ENCODE measurements at regions not wholly inside any gene's neighbourhood (a gene's known extent, or its start where the extent isn't known, plus 50 kb on each side); places are given as distances from the start of the nearest gene placed in this dataset.

- no peak for ATAC-seq
- no peaks in the 10 kb centered on the region for H3K9me3 ChIP-seq
- H3K27ac ChIP-seq, result no peak overlapping the region
- H3K4me3 ChIP-seq, result no peak overlapping the region
- peaks cover 13% of the 10 kb centered on the region for H3K27me3 ChIP-seq
- H3K4me1 ChIP-seq, result no peaks in the 10 kb centered on the region
- no peak for TF ChIP-seq POLR2AphosphoS5 (IDR thresholded peaks at IDR 0.05)
- no peak for TF ChIP-seq CTCF (IDR thresholded peaks at IDR 0.05)
- no peak for TF ChIP-seq EP300 (IDR thresholded peaks at IDR 0.05)
- TF ChIP-seq POLR2A (IDR thresholded peaks at IDR 0.05), result no peak
- H3K36me3 ChIP-seq, result no peaks in the 10 kb centered on the region
- WGBS, 2 donors (ENCODE audit: low coverage in 1 of 2), result 83% methylated on average over 10 of the region's 11 CpGs
Measured at GRCh38 chr6:2497922-2498623, 252.6 kb downstream of the MYLK4 start.

GRCh38 chr6:2496291-2496690 is 250.9 kb upstream of the GMDS start:
- H3K36me3 ChIP-seq, result no peaks in the 10 kb centered on the region
- no peak for ATAC-seq
- H3K4me1 ChIP-seq, result no peaks in the 10 kb centered on the region
- H3K27me3 ChIP-seq, result peaks cover 13% of the 10 kb centered on the region
- 92 to 100% methylated on average over 1 to 3 of the region's 8 CpGs for WGBS, 2 donors (ENCODE audit: low coverage in 1 of 2)
- TF ChIP-seq POLR2A (IDR thresholded peaks at IDR 0.05) (no peak), POLR2AphosphoS5 (IDR thresholded peaks at IDR 0.05) (no peak), CTCF (IDR thresholded peaks at IDR 0.05) (no peak)
- no peak overlapping the region for H3K4me3 ChIP-seq
- H3K27ac ChIP-seq, result no peak overlapping the region
- no peaks in the 10 kb centered on the region for H3K9me3 ChIP-seq

GRCh38 chr6:2492686-2493523 is 247.5 kb upstream of the GMDS start:
- no peak for ATAC-seq
- 79 to 81% methylated on average over 8 to 12 of the region's 12 CpGs for WGBS, 2 donors (ENCODE audit: low coverage in 1 of 2)
- Histone ChIP-seq H3K9me3 (no peaks in the 10 kb centered on the region), H3K4me3 (no peak overlapping the region), H3K27me3 (peaks cover 13% of the 10 kb centered on the region), H3K4me1 (no peaks in the 10 kb centered on the region), H3K36me3 (no peaks in the 10 kb centered on the region), H3K27ac (no peak overlapping the region)
- TF ChIP-seq POLR2AphosphoS5 (IDR thresholded peaks at IDR 0.05) (no peak), CTCF (IDR thresholded peaks at IDR 0.05) (no peak), POLR2A (IDR thresholded peaks at IDR 0.05) (no peak), EP300 (IDR thresholded peaks at IDR 0.05) (no peak)

GRCh38 chr6:2491137-2491536 is 245.7 kb upstream of the GMDS start:
- no peaks in the 10 kb centered on the region for H3K4me1 ChIP-seq
- TF ChIP-seq EP300 (IDR thresholded peaks at IDR 0.05), result no peak
- no peak for TF ChIP-seq CTCF (IDR thresholded peaks at IDR 0.05)
- TF ChIP-seq POLR2AphosphoS5 (IDR thresholded peaks at IDR 0.05), result no peak
- no peaks in the 10 kb centered on the region for H3K9me3 ChIP-seq
- no peaks in the 10 kb centered on the region for H3K36me3 ChIP-seq
- no peak overlapping the region for H3K4me3 ChIP-seq
- ATAC-seq, result no peak
- H3K27me3 ChIP-seq, result no peaks in the 10 kb centered on the region
- H3K27ac ChIP-seq, result no peak overlapping the region
- 92 to 93% methylated on average over 12 to 13 of the region's 14 CpGs for WGBS, 2 donors (ENCODE audit: low coverage in 1 of 2)

- ATAC-seq, result no peak
- Histone ChIP-seq H3K36me3 (no peaks in the 10 kb centered on the region), H3K27ac (no peak overlapping the region), H3K9me3 (no peaks in the 10 kb centered on the region), H3K4me3 (no peak overlapping the region), H3K27me3 (no peaks in the 10 kb centered on the region), H3K4me1 (no peaks in the 10 kb centered on the region)
- TF ChIP-seq POLR2A (IDR thresholded peaks at IDR 0.05) (no peak), POLR2AphosphoS5 (IDR thresholded peaks at IDR 0.05) (no peak), EP300 (IDR thresholded peaks at IDR 0.05) (no peak), CTCF (IDR thresholded peaks at IDR 0.05) (no peak)
- WGBS, 2 donors (ENCODE audit: low coverage in 1 of 2), result 91 to 97% methylated on average over 2 to 6 of the region's 6 CpGs
Measured at GRCh38 chr6:2488578-2488977, 243.2 kb upstream of the GMDS start.

Data from gastroesophageal sphincter (tissue), 4 donors.